C4-2B (cell line): ENCODE measurements at regions not wholly inside any gene's neighbourhood (a gene's known extent, or its start where the extent isn't known, plus 50 kb on each side); places are given as distances from the start of the nearest gene placed in this dataset.

ENCODE experiments used
- H3K27ac ChIP-seq: fragments of 450-650 bp; 2 replicates; pipeline ENCODE4 v1.5.1; 2017
- CTCF ChIP-seq: fragments of 450-650 bp; conservative IDR thresholded peaks from 2 replicates; pipeline ENCODE4 v1.5.1; 2017; ENCODE audit warnings: mild to moderate bottlenecking
- ZFX ChIP-seq: fragments of 450-650 bp; IDR thresholded peaks from 2 replicates; pipeline ENCODE4 v1.6.1; 2017

GRCh38 chr4:81845761-81846160 lies 374.1 kb upstream of the RASGEF1B start:
- TF ChIP-seq CTCF (no peak), ZFX (no peak)
- H3K27ac ChIP-seq, result no peak overlapping the region

DNA sequence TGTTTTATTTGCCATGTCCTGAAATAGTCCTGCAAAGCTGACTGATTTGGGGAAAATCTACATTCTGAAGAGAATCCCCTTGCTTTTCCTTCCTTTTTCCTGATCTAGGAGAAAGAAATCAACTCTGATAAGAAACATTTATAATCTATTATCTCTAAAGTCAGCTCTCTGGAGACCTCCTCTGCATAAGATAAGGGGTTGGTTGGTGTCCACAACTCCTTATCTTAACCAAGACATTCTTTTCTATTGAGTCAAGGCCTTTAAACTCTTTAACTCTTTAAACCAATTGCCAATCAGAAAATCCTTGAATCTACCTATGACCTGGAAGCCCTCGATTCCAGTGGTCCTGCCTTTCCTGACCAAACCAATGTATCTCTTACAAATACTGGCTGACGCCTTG lies 373.6 kb upstream of the RASGEF1B start:
- TF ChIP-seq ZFX, result no peak
- no peak overlapping the region for H3K27ac ChIP-seq

DNA sequence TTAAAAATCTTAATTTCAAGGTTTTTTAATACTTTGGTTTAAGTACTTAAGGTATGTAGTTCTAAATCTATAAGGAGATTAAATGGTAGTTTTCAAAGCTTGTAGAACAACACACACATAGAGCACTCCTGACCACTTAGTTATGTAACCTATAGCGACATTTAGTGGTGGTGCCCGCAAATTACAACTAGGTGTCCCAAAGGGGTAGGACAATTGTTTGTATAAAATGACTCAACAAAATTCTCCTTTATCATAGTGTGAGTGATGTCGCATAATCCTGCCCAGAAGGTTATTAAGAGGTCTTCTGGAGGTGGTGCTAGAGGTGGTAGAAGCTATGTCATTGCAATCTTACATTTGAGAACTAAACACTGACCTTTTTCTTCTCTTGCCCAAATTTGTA lies 373.0 kb upstream of the RASGEF1B start:
- H3K27ac ChIP-seq, result no peak overlapping the region
- TF ChIP-seq ZFX (no peak), CTCF (peak; percentile 81)

- TF ChIP-seq CTCF, result no peak
- no peak for TF ChIP-seq ZFX
Measured at GRCh38 chr4:81839347-81840042, 367.8 kb upstream of the RASGEF1B start.

DNA sequence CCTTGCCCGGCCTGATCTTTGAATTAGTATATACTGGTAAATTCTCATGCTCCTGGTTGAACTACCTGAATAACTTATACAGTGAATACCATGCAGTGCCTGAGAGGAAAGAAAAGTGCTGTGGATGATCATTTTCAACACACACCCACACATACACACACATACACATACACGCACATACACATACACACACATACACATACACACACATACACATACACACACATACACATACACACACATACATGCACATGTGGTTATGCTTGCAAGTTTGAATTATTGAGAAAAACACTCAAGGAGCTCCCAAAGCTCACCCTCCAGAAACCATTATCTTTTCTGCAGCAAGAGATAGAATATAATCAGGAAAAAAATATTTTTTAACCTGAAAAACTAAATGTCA lies 366.9 kb upstream of the RASGEF1B start:
- no peak overlapping the region for H3K27ac ChIP-seq
- no peak for TF ChIP-seq ZFX
- TF ChIP-seq CTCF, result no peak

More at GRCh38 chr4:81839347-81840042, 367.8 kb upstream of the RASGEF1B start:
- no peak overlapping the region for H3K27ac ChIP-seq

- H3K27ac ChIP-seq, result no peak overlapping the region
- no peak for TF ChIP-seq CTCF
- no peak for TF ChIP-seq ZFX
Measured at GRCh38 chr4:81836716-81837115, 365.0 kb upstream of the RASGEF1B start.

DNA sequence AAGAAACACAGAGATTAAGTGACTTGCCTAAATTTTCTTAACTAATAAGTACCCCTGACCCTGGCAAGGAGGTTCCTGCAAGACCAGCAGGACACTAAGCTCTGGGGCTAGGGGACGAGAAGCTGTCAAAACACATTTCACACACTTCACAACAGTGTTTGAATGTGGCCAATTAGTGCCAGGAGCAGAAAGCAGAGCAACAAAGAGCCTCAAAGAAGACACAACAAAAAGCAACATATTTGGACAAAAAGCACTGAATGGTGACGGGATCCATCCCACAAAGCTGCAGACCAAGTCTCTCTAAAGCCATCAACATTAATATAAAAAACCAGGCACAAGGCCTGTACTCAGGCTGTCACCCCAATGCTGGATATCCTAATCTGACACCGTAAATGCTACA lies 361.9 kb upstream of the RASGEF1B start:
- no peak for TF ChIP-seq CTCF
- TF ChIP-seq ZFX, result no peak
- no peak overlapping the region for H3K27ac ChIP-seq

DNA sequence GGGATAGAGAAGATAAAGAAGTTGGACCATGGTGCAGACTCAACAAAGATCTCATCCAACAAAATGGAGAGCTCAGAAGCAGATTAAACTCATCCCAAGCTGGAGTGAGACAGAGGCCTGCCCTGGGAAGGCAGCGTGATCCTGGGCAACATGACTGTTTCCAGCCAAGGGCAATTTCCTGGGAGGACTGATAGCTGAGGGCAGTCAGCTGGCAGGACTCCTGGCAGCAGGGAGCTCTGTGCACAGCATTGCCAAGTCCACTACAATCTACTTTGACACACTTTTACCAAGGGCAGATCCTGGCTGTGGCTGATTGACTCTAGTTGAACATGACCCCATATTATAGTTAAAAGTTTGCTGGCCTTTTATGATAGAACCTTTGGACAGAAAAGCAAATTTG lies 357.3 kb upstream of the RASGEF1B start:
- H3K27ac ChIP-seq, result no peak overlapping the region
- TF ChIP-seq ZFX (no peak), CTCF (no peak)
